ENCODE measurements at regions not wholly inside any gene's neighbourhood (a gene's known extent, or its start where the extent isn't known, plus 50 kb on each side); places are given as distances from the start of the nearest gene placed in this dataset.

DNA sequence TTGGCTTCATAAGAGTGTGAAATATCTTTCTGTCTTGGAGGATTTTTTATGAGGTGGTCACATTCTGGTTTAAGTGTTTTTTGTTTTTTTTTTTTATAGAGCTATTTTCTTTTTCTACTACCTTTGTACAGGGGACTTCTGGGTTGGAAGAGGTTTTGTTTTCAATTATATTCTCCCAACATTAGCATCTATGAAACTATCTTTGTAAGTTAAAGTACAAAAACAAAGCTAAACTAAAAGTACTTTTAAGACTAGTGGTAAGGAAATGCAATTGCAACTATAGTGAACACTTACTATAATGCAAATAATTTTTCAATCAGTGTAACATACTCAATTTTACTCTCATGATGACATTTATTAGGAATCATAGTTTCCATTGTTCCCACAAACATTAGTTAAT, 688.2 kb downstream of the SI start (continued):
- TF ChIP-seq, protein P1, sequence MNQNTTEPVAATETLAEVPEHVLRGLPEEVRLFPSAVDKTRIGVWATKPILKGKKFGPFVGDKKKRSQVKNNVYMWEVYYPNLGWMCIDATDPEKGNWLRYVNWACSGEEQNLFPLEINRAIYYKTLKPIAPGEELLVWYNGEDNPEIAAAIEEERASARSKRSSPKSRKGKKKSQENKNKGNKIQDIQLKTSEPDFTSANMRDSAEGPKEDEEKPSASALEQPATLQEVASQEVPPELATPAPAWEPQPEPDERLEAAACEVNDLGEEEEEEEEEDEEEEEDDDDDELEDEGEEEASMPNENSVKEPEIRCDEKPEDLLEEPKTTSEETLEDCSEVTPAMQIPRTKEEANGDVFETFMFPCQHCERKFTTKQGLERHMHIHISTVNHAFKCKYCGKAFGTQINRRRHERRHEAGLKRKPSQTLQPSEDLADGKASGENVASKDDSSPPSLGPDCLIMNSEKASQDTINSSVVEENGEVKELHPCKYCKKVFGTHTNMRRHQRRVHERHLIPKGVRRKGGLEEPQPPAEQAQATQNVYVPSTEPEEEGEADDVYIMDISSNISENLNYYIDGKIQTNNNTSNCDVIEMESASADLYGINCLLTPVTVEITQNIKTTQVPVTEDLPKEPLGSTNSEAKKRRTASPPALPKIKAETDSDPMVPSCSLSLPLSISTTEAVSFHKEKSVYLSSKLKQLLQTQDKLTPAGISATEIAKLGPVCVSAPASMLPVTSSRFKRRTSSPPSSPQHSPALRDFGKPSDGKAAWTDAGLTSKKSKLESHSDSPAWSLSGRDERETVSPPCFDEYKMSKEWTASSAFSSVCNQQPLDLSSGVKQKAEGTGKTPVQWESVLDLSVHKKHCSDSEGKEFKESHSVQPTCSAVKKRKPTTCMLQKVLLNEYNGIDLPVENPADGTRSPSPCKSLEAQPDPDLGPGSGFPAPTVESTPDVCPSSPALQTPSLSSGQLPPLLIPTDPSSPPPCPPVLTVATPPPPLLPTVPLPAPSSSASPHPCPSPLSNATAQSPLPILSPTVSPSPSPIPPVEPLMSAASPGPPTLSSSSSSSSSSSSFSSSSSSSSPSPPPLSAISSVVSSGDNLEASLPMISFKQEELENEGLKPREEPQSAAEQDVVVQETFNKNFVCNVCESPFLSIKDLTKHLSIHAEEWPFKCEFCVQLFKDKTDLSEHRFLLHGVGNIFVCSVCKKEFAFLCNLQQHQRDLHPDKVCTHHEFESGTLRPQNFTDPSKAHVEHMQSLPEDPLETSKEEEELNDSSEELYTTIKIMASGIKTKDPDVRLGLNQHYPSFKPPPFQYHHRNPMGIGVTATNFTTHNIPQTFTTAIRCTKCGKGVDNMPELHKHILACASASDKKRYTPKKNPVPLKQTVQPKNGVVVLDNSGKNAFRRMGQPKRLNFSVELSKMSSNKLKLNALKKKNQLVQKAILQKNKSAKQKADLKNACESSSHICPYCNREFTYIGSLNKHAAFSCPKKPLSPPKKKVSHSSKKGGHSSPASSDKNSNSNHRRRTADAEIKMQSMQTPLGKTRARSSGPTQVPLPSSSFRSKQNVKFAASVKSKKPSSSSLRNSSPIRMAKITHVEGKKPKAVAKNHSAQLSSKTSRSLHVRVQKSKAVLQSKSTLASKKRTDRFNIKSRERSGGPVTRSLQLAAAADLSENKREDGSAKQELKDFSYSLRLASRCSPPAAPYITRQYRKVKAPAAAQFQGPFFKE (tag by site-specific recombination; IDR thresholded peaks at IDR 0.05; ENCODE audit: borderline replicate concordance): no peak
- TF ChIP-seq ZNF791 (tag by site-specific recombination; IDR thresholded peaks at IDR 0.05) (no peak), ZNF16 (tag by site-specific recombination; IDR thresholded peaks at IDR 0.05; ENCODE audit: low read depth) (no peak), ZNF624 (tag by site-specific recombination; IDR thresholded peaks at IDR 0.05) (no peak)

DNA sequence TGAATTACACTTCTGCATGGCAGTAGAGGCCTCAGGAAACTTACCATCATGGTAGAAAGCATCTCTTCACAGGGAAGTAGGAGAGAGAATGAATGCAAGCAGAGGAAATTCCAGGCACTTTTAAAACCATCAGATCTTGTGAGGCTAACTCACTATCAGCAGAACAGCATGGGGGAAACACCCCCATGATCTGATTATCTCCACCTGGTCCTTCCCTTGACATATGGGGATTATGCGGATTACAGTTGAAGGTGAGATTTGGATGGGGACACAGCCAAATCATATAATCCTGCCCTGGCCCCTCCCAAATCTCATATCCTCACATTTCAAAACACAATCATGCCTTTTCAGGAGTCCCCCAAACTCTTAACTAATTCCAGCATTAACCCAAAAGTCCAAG, 691.1 kb downstream of the SI start:
- Histone ChIP-seq H3K4me3 (ENCODE audit: low read depth, low read length) (no peak overlapping the region), H3K4me1 (ENCODE audit: control insufficient read depth, insufficient read depth, low read length) (no peaks in the 10 kb centered on the region), H3K9me3 (ENCODE audit: control insufficient read depth, insufficient read depth, low read depth, low read length) (no peaks in the 10 kb centered on the region), H3K36me3 (ENCODE audit: control insufficient read depth in 2 of 2, insufficient read depth in 1 of 2, low read length in 2 of 2) (no peaks in the 10 kb centered on the region), H3K27ac (ENCODE audit: extremely low read depth, low read depth, low read length) (no peak overlapping the region)
- TF ChIP-seq, protein P2, sequence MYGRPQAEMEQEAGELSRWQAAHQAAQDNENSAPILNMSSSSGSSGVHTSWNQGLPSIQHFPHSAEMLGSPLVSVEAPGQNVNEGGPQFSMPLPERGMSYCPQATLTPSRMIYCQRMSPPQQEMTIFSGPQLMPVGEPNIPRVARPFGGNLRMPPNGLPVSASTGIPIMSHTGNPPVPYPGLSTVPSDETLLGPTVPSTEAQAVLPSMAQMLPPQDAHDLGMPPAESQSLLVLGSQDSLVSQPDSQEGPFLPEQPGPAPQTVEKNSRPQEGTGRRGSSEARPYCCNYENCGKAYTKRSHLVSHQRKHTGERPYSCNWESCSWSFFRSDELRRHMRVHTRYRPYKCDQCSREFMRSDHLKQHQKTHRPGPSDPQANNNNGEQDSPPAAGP (tag by site-specific recombination; IDR thresholded peaks at IDR 0.05): no peak
- TF ChIP-seq ZBTB8A (tag by site-specific recombination; IDR thresholded peaks at IDR 0.05) (no peak), ZNF548 (tag by site-specific recombination; IDR thresholded peaks at IDR 0.05) (no peak), ZNF133 (tag by site-specific recombination; IDR thresholded peaks at IDR 0.05) (no peak), OSR2 (tag by site-specific recombination; IDR thresholded peaks at IDR 0.05) (no peak), ZNF121 (tag by site-specific recombination; IDR thresholded peaks at IDR 0.05) (no peak), MYNN (tag by site-specific recombination; IDR thresholded peaks at IDR 0.05; ENCODE audit: borderline replicate concordance) (no peak), ZNF16 (tag by site-specific recombination; IDR thresholded peaks at IDR 0.05; ENCODE audit: low read depth) (no peak), ZNF221 (tag by site-specific recombination; IDR thresholded peaks at IDR 0.05; ENCODE audit: borderline replicate concordance) (no peak), EGR2 (tag by site-specific recombination; IDR thresholded peaks at IDR 0.05; ENCODE audit: low read depth) (no peak), ZNF366 (tag by site-specific recombination; conservative IDR thresholded peaks at IDR 0.05) (no peak), ZNF2 (tag by site-specific recombination; IDR thresholded peaks at IDR 0.05) (no peak)
- TF ChIP-seq, protein P3, sequence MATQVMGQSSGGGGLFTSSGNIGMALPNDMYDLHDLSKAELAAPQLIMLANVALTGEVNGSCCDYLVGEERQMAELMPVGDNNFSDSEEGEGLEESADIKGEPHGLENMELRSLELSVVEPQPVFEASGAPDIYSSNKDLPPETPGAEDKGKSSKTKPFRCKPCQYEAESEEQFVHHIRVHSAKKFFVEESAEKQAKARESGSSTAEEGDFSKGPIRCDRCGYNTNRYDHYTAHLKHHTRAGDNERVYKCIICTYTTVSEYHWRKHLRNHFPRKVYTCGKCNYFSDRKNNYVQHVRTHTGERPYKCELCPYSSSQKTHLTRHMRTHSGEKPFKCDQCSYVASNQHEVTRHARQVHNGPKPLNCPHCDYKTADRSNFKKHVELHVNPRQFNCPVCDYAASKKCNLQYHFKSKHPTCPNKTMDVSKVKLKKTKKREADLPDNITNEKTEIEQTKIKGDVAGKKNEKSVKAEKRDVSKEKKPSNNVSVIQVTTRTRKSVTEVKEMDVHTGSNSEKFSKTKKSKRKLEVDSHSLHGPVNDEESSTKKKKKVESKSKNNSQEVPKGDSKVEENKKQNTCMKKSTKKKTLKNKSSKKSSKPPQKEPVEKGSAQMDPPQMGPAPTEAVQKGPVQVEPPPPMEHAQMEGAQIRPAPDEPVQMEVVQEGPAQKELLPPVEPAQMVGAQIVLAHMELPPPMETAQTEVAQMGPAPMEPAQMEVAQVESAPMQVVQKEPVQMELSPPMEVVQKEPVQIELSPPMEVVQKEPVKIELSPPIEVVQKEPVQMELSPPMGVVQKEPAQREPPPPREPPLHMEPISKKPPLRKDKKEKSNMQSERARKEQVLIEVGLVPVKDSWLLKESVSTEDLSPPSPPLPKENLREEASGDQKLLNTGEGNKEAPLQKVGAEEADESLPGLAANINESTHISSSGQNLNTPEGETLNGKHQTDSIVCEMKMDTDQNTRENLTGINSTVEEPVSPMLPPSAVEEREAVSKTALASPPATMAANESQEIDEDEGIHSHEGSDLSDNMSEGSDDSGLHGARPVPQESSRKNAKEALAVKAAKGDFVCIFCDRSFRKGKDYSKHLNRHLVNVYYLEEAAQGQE (tag by site-specific recombination; IDR thresholded peaks at IDR 0.05): no peak
- TF ChIP-seq, protein P4, sequence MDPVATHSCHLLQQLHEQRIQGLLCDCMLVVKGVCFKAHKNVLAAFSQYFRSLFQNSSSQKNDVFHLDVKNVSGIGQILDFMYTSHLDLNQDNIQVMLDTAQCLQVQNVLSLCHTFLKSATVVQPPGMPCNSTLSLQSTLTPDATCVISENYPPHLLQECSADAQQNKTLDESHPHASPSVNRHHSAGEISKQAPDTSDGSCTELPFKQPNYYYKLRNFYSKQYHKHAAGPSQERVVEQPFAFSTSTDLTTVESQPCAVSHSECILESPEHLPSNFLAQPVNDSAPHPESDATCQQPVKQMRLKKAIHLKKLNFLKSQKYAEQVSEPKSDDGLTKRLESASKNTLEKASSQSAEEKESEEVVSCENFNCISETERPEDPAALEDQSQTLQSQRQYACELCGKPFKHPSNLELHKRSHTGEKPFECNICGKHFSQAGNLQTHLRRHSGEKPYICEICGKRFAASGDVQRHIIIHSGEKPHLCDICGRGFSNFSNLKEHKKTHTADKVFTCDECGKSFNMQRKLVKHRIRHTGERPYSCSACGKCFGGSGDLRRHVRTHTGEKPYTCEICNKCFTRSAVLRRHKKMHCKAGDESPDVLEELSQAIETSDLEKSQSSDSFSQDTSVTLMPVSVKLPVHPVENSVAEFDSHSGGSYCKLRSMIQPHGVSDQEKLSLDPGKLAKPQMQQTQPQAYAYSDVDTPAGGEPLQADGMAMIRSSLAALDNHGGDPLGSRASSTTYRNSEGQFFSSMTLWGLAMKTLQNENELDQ (tag by site-specific recombination; IDR thresholded peaks at IDR 0.05; ENCODE audit: low read depth): no peak
- ChIA-PET POLR2A (no interaction called here), CTCF (no interaction called here)

Measured in HEK293 (cell line).